Chondrocyte (in vitro differentiated cells): ENCODE measurements at regions not wholly inside any gene's neighbourhood (a gene's known extent, or its start where the extent isn't known, plus 50 kb on each side); places are given as distances from the start of the nearest gene placed in this dataset.

Source experiments
- DNase-seq: peaks from one replicate; pipeline ENCODE4 v3.0.0; 2021; ENCODE audit warnings: mixed read lengths, low spot score
- H3K27ac Mint-ChIP-seq: one replicate; pipeline ENCODE4 v1.8.0; 2021; ENCODE audit warnings: mild to moderate bottlenecking, moderate library complexity, mixed read lengths; ENCODE audit not compliant: unreplicated experiment
- H3K27me3 Mint-ChIP-seq: 2 replicates; pipeline ENCODE4 v1.8.0; 2021; ENCODE audit warnings: low read depth, mixed read lengths
- H3K36me3 Mint-ChIP-seq: 2 replicates; pipeline ENCODE4 v1.8.0; 2021; ENCODE audit warnings: low read depth, mixed read lengths
- H3K4me1 Mint-ChIP-seq: 2 replicates; pipeline ENCODE4 v1.8.0; 2021; ENCODE audit warnings: low read depth, mild to moderate bottlenecking, mixed read lengths
- H3K4me3 Mint-ChIP-seq: one replicate; pipeline ENCODE4 v1.8.0; 2021; ENCODE audit warnings: mild to moderate bottlenecking, moderate library complexity, mixed read lengths; ENCODE audit not compliant: unreplicated experiment
- H3K9me3 Mint-ChIP-seq: 2 replicates; pipeline ENCODE4 v1.8.0; 2021; ENCODE audit warnings: low read depth, mixed read lengths
- TF ChIP-seq, protein P1 (sequence below): fragments of 200-600 bp; sonication (generic); IDR thresholded peaks from 2 replicates; pipeline ENCODE4 v1.5.0; 2021; ENCODE audit warnings: antibody characterized with exemption, mild to moderate bottlenecking, moderate library complexity

GRCh38 chr2:171626949-171627348 is 60.3 kb upstream of the DYNC1I2 start:
- H3K36me3 Mint-ChIP-seq = peaks cover 4% of the 10 kb centered on the region
- DNase-seq = no peak
- peaks cover 8% of the 10 kb centered on the region for H3K9me3 Mint-ChIP-seq
- H3K4me3 Mint-ChIP-seq = no peak overlapping the region
- no peak overlapping the region for H3K27ac Mint-ChIP-seq
- H3K27me3 Mint-ChIP-seq = no peaks in the 10 kb centered on the region
- peaks cover 24% of the 10 kb centered on the region for H3K4me1 Mint-ChIP-seq
- TF ChIP-seq, protein P1, sequence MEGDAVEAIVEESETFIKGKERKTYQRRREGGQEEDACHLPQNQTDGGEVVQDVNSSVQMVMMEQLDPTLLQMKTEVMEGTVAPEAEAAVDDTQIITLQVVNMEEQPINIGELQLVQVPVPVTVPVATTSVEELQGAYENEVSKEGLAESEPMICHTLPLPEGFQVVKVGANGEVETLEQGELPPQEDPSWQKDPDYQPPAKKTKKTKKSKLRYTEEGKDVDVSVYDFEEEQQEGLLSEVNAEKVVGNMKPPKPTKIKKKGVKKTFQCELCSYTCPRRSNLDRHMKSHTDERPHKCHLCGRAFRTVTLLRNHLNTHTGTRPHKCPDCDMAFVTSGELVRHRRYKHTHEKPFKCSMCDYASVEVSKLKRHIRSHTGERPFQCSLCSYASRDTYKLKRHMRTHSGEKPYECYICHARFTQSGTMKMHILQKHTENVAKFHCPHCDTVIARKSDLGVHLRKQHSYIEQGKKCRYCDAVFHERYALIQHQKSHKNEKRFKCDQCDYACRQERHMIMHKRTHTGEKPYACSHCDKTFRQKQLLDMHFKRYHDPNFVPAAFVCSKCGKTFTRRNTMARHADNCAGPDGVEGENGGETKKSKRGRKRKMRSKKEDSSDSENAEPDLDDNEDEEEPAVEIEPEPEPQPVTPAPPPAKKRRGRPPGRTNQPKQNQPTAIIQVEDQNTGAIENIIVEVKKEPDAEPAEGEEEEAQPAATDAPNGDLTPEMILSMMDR = no peak

DNA sequence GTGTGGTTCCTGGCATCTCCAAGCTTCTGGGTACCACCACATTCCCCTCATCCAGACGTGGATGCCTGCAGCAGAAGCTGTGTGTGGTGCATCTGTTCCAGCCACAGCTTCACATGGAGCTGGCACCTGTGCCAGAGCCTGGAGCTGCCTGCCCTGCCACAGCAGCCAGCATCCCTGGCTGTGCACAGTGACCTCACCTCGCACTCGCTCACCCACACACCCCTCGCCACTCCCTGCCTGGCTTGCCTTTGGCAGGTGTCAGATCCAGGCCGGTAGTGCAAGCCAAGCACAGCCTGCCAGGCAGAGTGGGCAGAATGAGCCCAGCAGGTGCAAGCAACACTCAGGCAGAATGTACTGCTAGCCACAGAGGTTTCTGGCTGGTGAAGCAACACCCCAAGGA is 59.9 kb upstream of the DYNC1I2 start:
- H3K9me3 Mint-ChIP-seq = peaks cover 11% of the 10 kb centered on the region
- no peak overlapping the region for H3K27ac Mint-ChIP-seq
- peak; percentile 84 for DNase-seq
- H3K4me1 Mint-ChIP-seq = peaks cover 24% of the 10 kb centered on the region
- TF ChIP-seq, protein P1 = no peak
- H3K27me3 Mint-ChIP-seq = no peaks in the 10 kb centered on the region
- H3K36me3 Mint-ChIP-seq = peaks cover 4% of the 10 kb centered on the region
- H3K4me3 Mint-ChIP-seq = no peak overlapping the region

GRCh38 chr2:171629113-171629512 is 58.2 kb upstream of the DYNC1I2 start:
- H3K27me3 Mint-ChIP-seq = no peaks in the 10 kb centered on the region
- H3K27ac Mint-ChIP-seq = peak overlapping the region; percentile 68
- TF ChIP-seq, protein P1 = no peak
- peaks cover 4% of the 10 kb centered on the region for H3K36me3 Mint-ChIP-seq
- peaks cover 24% of the 10 kb centered on the region for H3K4me1 Mint-ChIP-seq
- peaks cover 11% of the 10 kb centered on the region for H3K9me3 Mint-ChIP-seq
- DNase-seq = no peak
- no peak overlapping the region for H3K4me3 Mint-ChIP-seq

DNA sequence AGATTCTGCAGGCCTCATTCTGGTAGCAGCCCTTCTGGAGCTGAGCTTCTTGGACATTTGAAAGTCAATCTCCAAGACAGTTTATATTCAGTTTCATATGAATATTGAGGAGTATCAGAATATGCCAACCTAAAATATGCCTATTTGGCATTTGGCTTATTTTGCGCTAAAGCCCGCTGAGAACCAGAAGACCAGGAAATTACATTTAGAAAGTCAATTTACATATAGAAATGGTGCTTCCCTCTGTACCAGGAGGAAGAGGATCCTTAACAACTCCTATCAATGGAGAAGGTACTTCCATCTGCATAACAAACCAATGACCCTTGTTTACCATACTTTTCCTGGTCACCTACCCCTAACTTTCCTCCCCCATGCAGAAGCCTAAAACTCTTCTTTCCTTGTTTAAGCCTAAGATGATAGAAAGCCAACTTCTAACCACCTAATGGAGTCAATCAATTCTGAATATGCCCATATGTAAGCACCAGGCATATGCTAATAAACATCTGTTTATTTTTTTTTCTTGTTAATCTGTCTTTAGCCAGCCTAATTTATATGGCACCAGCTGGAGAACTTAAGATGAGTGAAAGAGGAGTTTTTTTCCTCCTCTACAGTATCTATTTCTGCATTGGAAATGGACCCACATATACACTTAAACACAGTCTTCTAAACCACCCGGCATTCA is 57.0 kb upstream of the DYNC1I2 start:
- H3K27me3 Mint-ChIP-seq = no peaks in the 10 kb centered on the region
- DNase-seq = no peak
- no peak overlapping the region for H3K4me3 Mint-ChIP-seq
- no peak overlapping the region for H3K27ac Mint-ChIP-seq
- peaks cover 4% of the 10 kb centered on the region for H3K36me3 Mint-ChIP-seq
- peaks cover 11% of the 10 kb centered on the region for H3K9me3 Mint-ChIP-seq
- TF ChIP-seq, protein P1 = no peak
- H3K4me1 Mint-ChIP-seq = peaks cover 18% of the 10 kb centered on the region

DNA sequence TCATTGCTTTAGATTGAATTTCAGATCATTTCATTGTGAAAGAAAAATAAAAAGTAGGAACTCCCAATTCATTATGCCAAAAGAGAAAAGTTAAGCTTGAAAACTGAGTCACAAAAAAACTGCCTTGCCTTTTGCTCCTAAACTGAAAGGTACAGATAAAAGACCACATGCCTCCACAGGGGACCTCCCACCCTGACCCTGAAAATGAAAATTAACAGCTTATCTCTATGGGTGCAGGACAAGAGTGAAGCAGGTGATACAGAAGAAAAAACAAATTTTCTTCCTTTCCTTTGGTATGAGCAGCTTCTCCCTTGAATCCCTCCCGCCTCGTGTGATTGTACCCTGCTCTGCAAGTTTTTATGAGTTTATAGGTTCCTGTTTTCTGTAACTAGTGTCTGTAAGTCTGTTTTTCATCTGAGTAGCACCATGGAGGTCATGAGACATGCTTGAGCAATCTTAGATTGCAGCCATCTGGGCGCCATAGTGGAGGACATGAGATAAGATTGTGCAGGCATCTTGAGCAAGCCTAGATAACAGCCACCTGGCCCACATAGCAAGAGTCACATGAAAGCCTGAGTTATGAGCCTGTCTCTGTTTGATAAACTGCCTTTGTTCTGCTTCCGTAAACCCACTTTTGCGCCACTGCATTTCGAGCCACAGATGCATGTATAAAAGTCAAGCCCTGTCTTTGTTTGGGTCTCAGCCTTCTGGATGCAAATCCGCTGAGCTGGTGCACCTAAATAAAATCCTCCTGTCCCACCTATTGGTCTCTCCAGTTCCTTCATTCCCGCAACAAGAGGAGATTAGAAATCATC is 56.2 kb upstream of the DYNC1I2 start:
- H3K27me3 Mint-ChIP-seq = no peaks in the 10 kb centered on the region
- TF ChIP-seq, protein P1 = no peak
- H3K4me1 Mint-ChIP-seq = peaks cover 18% of the 10 kb centered on the region
- no peak overlapping the region for H3K4me3 Mint-ChIP-seq
- peaks cover 11% of the 10 kb centered on the region for H3K9me3 Mint-ChIP-seq
- H3K36me3 Mint-ChIP-seq = peaks cover 4% of the 10 kb centered on the region
- DNase-seq = no peak
- H3K27ac Mint-ChIP-seq = no peak overlapping the region
